AG04450 (cell line): ENCODE measurements at regions not wholly inside any gene's neighbourhood (a gene's known extent, or its start where the extent isn't known, plus 50 kb on each side); places are given as distances from the start of the nearest gene placed in this dataset.

Experiments used
- CTCF ChIA-PET: fragments of 300-600, 350-600 bp; formaldehyde crosslinking; extraction: SDS; loops from one replicate; lab custom pipeline; 2022; ENCODE audit warnings: antibody characterized with exemption, inconsistent platforms; lab: Charles Lee
- POLR2A ChIA-PET: fragments of 350-600 bp; formaldehyde crosslinking; extraction: SDS; loops from one replicate; lab custom pipeline; 2021; ENCODE audit warnings: antibody characterized with exemption, inconsistent platforms; lab: Yijun Ruan, JAX
- DNase-seq: peaks from one replicate; pipeline ENCODE4 v3.0.0-alpha.2; 2011; ENCODE audit warnings: low read depth, low spot score
- H3K27ac ChIP-seq: one replicate; pipeline ENCODE4 v1.5.1; 2012; ENCODE audit warnings: low read depth, low read length, control low read depth
- H3K27me3 ChIP-seq: one replicate; pipeline ENCODE4 v1.6.0; 2012; ENCODE audit warnings: low read length; ENCODE audit not compliant: control insufficient read depth, insufficient read depth
- H3K4me3 ChIP-seq: 2 replicates; pipeline ENCODE4 v1.5.1; 2011; ENCODE audit warnings: mild to moderate bottlenecking, low read depth, low read length, control low read depth
- H3K9me3 ChIP-seq: 2 replicates; pipeline ENCODE4 v1.5.1; 2012; ENCODE audit warnings: low read length; ENCODE audit not compliant: control insufficient read depth, insufficient read depth
- CTCF ChIP-seq: IDR thresholded peaks from 2 replicates; pipeline ENCODE4 v1.5.1; 2011; ENCODE audit warnings: low read depth, low read length, control low read depth, inconsistent platforms

DNA sequence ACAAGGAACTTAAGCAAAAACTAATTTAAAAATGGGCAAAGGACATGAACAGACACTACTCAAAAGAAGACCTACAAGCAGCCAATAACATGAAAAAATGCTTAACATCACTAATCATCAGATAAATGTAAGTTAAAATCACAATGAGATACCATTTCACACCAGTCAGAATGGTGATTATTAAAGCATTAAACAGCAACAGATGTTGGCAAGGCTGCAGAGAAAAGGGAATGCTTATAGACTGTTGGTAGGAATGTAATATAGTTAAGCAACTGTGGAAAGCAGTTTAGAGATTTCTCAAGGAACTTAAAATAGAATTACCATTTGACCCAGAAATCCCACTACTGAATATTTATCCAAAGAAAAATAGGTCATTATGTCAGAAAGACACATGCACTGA, 482.2 kb downstream of the SQOR start:
- Histone ChIP-seq H3K9me3 (no peaks in the 10 kb centered on the region), H3K4me3 (no peak overlapping the region), H3K27ac (no peak overlapping the region), H3K27me3 (no peaks in the 10 kb centered on the region)
- ChIA-PET POLR2A (no interaction called here), CTCF (no interaction called here)
- DNase-seq = no peak
- TF ChIP-seq CTCF = no peak

DNA sequence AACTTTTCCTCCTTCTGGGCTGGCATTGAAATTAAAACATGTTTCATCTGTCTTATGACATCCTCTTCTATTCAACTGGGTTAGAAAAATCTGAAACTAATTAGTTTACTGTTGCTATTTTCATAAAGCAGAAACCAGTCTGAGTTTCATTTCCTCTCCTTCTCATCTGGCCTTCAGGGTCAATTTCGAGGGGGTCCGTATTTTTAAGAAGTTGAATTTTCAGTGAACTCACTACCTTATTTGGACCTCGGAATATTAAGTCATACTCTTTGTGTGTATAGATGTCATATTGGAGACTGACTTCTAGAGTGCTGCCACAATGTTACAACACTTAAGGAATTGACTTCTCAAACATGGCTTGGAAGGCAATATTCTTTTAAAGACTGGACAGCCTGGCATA, 485.9 kb downstream of the SQOR start:
- no peak for TF ChIP-seq CTCF
- POLR2A ChIA-PET = no interaction called here
- CTCF ChIA-PET = no interaction called here
- no peaks in the 10 kb centered on the region for H3K9me3 ChIP-seq
- no peak overlapping the region for H3K4me3 ChIP-seq
- DNase-seq = no peak
- no peak overlapping the region for H3K27ac ChIP-seq
- H3K27me3 ChIP-seq = no peaks in the 10 kb centered on the region

GRCh38 chr15:46121441-46121840, 486.6 kb downstream of the SQOR start:
- no peak overlapping the region for H3K27ac ChIP-seq
- H3K27me3 ChIP-seq = no peaks in the 10 kb centered on the region
- H3K9me3 ChIP-seq = no peaks in the 10 kb centered on the region
- CTCF ChIA-PET = no interaction called here
- DNase-seq = no peak
- no peak overlapping the region for H3K4me3 ChIP-seq
- TF ChIP-seq CTCF = no peak
- POLR2A ChIA-PET = no interaction called here

- TF ChIP-seq CTCF = no peak
- DNase-seq = no peak
- no peak overlapping the region for H3K4me3 ChIP-seq
- CTCF ChIA-PET = interaction anchor here (0.9 kb wide), 1 partner anchor 35 kb away, joined by 6 read pairs; no protein-coding TSS in a partner anchor
- H3K27ac ChIP-seq = peak overlapping the region; percentile 85
- H3K9me3 ChIP-seq = no peaks in the 10 kb centered on the region
- no peaks in the 10 kb centered on the region for H3K27me3 ChIP-seq
- POLR2A ChIA-PET = interaction anchor here (1.1 kb wide), 1 partner anchor 485 kb away, joined by 3 read pairs; no protein-coding TSS in a partner anchor
Observed at GRCh38 chr15:46126581-46126980, 491.8 kb downstream of the SQOR start.

DNA sequence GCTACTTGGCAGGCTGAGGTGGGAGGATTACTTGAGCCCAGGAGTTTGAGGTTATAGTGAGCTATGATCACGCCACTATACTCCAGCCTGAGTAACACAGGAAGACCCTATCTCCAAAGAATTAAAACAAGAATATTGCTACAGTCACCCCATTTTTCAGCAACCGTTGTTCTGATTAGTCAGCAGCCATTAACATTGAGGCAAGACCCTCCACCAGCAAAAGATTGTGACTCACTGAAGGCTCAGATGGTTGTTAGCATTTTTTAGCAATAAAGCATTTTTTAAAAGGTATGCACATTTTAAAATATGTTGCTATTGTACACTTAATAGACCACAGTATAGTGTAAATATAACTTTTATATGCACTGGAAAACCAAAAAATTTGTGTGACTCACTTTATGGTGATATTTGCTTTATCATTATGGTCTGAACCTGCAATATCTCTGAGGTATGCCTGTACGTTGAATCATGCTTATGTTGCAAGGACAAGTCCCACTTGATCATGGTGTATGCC, 492.6 kb downstream of the SQOR start:
- no peaks in the 10 kb centered on the region for H3K27me3 ChIP-seq
- ChIA-PET POLR2A (interaction anchor here (1.1 kb wide), 1 partner anchor 486 kb away, joined by 3 read pairs; no protein-coding TSS in a partner anchor), CTCF (no interaction called here)
- no peak for TF ChIP-seq CTCF
- no peak overlapping the region for H3K4me3 ChIP-seq
- peak overlapping the region; percentile 85 for H3K27ac ChIP-seq
- H3K9me3 ChIP-seq = peaks cover 8% of the 10 kb centered on the region
- DNase-seq = peak; percentile 70
